ENCODE measurements at regions not wholly inside any gene's neighbourhood (a gene's known extent, or its start where the extent isn't known, plus 50 kb on each side); places are given as distances from the start of the nearest gene placed in this dataset.

- no peak for TF ChIP-seq ZNF462 (CRISPR knock-in tag; IDR thresholded peaks at IDR 0.05)
- TF ChIP-seq CREB1 (CRISPR knock-in tag; IDR thresholded peaks at IDR 0.05; ENCODE audit: low read depth): no peak
- no peak for TF ChIP-seq CTCF (conservative IDR thresholded peaks at IDR 0.05; ENCODE audit: low read depth in 2 of 2)
- TF ChIP-seq STAT1 (IDR thresholded peaks at IDR 0.05; ENCODE audit: unreplicated experiment): no peak
- no peak for TF ChIP-seq EZH2 (IDR thresholded peaks at IDR 0.05; ENCODE audit: low read depth, unreplicated experiment)
- no peak for TF ChIP-seq JUNB (IDR thresholded peaks at IDR 0.05; ENCODE audit: unreplicated experiment)
- no peak for TF ChIP-seq NANOG (IDR thresholded peaks at IDR 0.05; ENCODE audit: borderline replicate concordance)
- no peak for TF ChIP-seq EZH2phosphoT487 (IDR thresholded peaks at IDR 0.05; ENCODE audit: unreplicated experiment)
- TF ChIP-seq ZNF331 (CRISPR knock-in tag; IDR thresholded peaks at IDR 0.05; ENCODE audit: low read depth): no peak
- no peak for TF ChIP-seq REST (IDR thresholded peaks at IDR 0.05; ENCODE audit: unreplicated experiment)
- peaks cover 31% of the 10 kb centered on the region for H3K27me3 Mint-ChIP-seq (ENCODE audit: insufficient read depth, low read depth, poor library complexity)
- Histone ChIP-seq H3F3A (replicated peaks; ENCODE audit: low read depth) (no peaks in the 10 kb centered on the region), H3K9me2 (ENCODE audit: insufficient read depth) (no peaks in the 10 kb centered on the region), H3K27ac (ENCODE audit: low read depth) (no peak overlapping the region), H3K36me3 (ENCODE audit: insufficient read depth) (no peaks in the 10 kb centered on the region), H3K4me3 (no peak overlapping the region), H2AFZ (no peak overlapping the region), H3K79me2 (replicated peaks; ENCODE audit: insufficient read depth) (no peaks in the 10 kb centered on the region), H3K27me3 (ENCODE audit: insufficient read depth) (peaks cover 16% of the 10 kb centered on the region; the same call in 1 of the 2 replicates), H3K4me2 (no peak overlapping the region), H4K20me1 (replicated peaks; ENCODE audit: insufficient read depth) (no peaks in the 10 kb centered on the region), H3K4me1 (ENCODE audit: insufficient read depth) (0 out of 2 replicates have a peak, but pooled peaks cover 4% of the 10 kb centered on the region)
- peaks cover 10% of the 10 kb centered on the region for H3K4me1 Mint-ChIP-seq
- no peak for ATAC-seq
- no peak overlapping the region for H3K4me3 Mint-ChIP-seq
- H3K27ac Mint-ChIP-seq: no peak overlapping the region
- DNase-seq (ENCODE audit: low spot score): no peak
- H3K9me3 Mint-ChIP-seq: no peaks in the 10 kb centered on the region
- no peaks in the 10 kb centered on the region for H3K36me3 Mint-ChIP-seq (ENCODE audit: low read depth)
Measured at GRCh38 chr1:165063181-165063965, 293.1 kb downstream of the LMX1A start.

All from GM23338 (cell line).